Natural killer cell (primary cell): ENCODE measurements at regions not wholly inside any gene's neighbourhood (a gene's known extent, or its start where the extent isn't known, plus 50 kb on each side); places are given as distances from the start of the nearest gene placed in this dataset.
"Not testable (repeated sequence)": the region's sequence is repeated elsewhere in the genome, so short reads cannot be mapped to it uniquely, and the experiment has no call there.

ENCODE experiments used
- ATAC-seq, 3 donors: fragments of 150-1000 bp in 2 of 3; fragments of 200-7000 bp in 1 of 3; cut with Tn5 transposase; 1 replicate in 1 of 3; 2 replicates in 2 of 3; pipeline ENCODE4 v1.10.0; 2021; ENCODE audit warnings: mild to moderate bottlenecking in 2 of 3, moderate library complexity in 2 of 3
- DNase-seq, 2 donors: peaks; one replicate each; pipeline versions ENCODE4 v3.0.0 to v3.0.0-alpha.2; 2013 to 2021; ENCODE audit warnings: mixed read lengths in 1 of 2
- H3K27ac ChIP-seq: one replicate; pipeline ENCODE4 v1.5.1; 2013; ENCODE audit warnings: mild to moderate bottlenecking, low read length
- H3K27me3 ChIP-seq: one replicate; pipeline ENCODE4 v1.6.1; 2013; ENCODE audit warnings: low read length; ENCODE audit not compliant: control insufficient read depth, insufficient read depth
- H3K36me3 ChIP-seq: one replicate; pipeline ENCODE4 v1.6.1; 2013; ENCODE audit warnings: low read length; ENCODE audit not compliant: control insufficient read depth, insufficient read depth
- H3K4me1 ChIP-seq: one replicate; pipeline ENCODE4 v1.6.1; 2013; ENCODE audit warnings: low read length; ENCODE audit not compliant: control insufficient read depth, insufficient read depth
- H3K4me3 ChIP-seq: one replicate; pipeline ENCODE4 v1.5.1; 2013; ENCODE audit warnings: low read length
- H3K9me3 ChIP-seq: one replicate; pipeline ENCODE4 v1.6.1; 2013; ENCODE audit warnings: low read length; ENCODE audit not compliant: control insufficient read depth, insufficient read depth
- H3K27ac Mint-ChIP-seq, 2 donors: one replicate each; pipeline ENCODE4 v1.8.0; 2022; ENCODE audit warnings: mild to moderate bottlenecking in 2 of 2, mixed read lengths in 2 of 2, moderate library complexity in 1 of 2
- H3K27me3 Mint-ChIP-seq, 2 donors: one replicate each; pipeline ENCODE4 v1.8.0; 2022; ENCODE audit warnings: low read depth in 2 of 2, mixed read lengths in 2 of 2
- H3K36me3 Mint-ChIP-seq: one replicate; pipeline ENCODE4 v1.8.0; 2022; ENCODE audit warnings: mixed read lengths
- H3K4me1 Mint-ChIP-seq, 2 donors: one replicate each; pipeline ENCODE4 v1.8.0; 2022; ENCODE audit warnings: mixed read lengths in 2 of 2
- H3K4me3 Mint-ChIP-seq: one replicate; pipeline ENCODE4 v1.8.0; 2022; ENCODE audit warnings: mild to moderate bottlenecking, moderate library complexity, mixed read lengths
- H3K9me3 Mint-ChIP-seq, 2 donors: one replicate each; pipeline ENCODE4 v1.8.0; 2022; ENCODE audit warnings: mixed read lengths in 2 of 2
- CTCF ChIP-seq: fragments of 200-600 bp; IDR thresholded peaks from one replicate; pipeline ENCODE4 v1.8.0; 2022; ENCODE audit warnings: antibody characterized with exemption
- WGBS: methylation state at CpG from one replicate; pipeline ENCODE4 v1.1.7; 2013; ENCODE audit warnings: missing lambda C conversion rate; ENCODE audit not compliant: insufficient coverage; 5-methylcytosine and 5-hydroxymethylcytosine counted together
- intact Hi-C: fragments of 100-400 bp; cut with micrococcal nuclease; formaldehyde crosslinking; loops from one replicate; pipeline ENCODE4 v1.14.2; 2022

GRCh38 chr12:46659824-46660223 is 166.0 kb downstream of the SLC38A4 start:
- H3K36me3 Mint-ChIP-seq, result no peaks in the 10 kb centered on the region
- no peaks in the 10 kb centered on the region for H3K9me3 ChIP-seq
- intact Hi-C loops, result loop anchor here (2.0 to 5.0 kb wide), 4 partner anchors 53 to 393 kb away; partner anchors contain the start of genes SLC38A1 and SLC38A2
- DNase-seq (peak in 1 of 2 donors; percentile 6), ATAC-seq (no peak)
- WGBS, result 6% methylated on average over 4 of the region's 4 CpGs
- TF ChIP-seq CTCF, result no peak
- peaks cover 34 to 42% of the 10 kb centered on the region in 2 donors for H3K4me1 Mint-ChIP-seq
- no peak overlapping the region for H3K4me3 ChIP-seq
- no peaks in the 10 kb centered on the region for H3K36me3 ChIP-seq
- no peak overlapping the region for H3K27ac ChIP-seq
- H3K27me3 Mint-ChIP-seq, result no peaks in the 10 kb centered on the region
- H3K27ac Mint-ChIP-seq, result peak overlapping the region; percentile 55 to 83
- peak overlapping the region; percentile 32 for H3K4me3 Mint-ChIP-seq
- H3K9me3 Mint-ChIP-seq, result no peaks in the 10 kb centered on the region
- H3K27me3 ChIP-seq, result no peaks in the 10 kb centered on the region
- peaks cover 3% of the 10 kb centered on the region for H3K4me1 ChIP-seq

- intact Hi-C loops, result no loop called here
- H3K27ac ChIP-seq, result no peak overlapping the region
- H3K4me3 ChIP-seq, result no peak overlapping the region
- Mint-ChIP-seq H3K36me3 (no peaks in the 10 kb centered on the region), H3K27ac (peak overlapping the region; percentile 55 to 83), H3K27me3 (no peaks in the 10 kb centered on the region), H3K4me1 (peaks cover 28 to 36% of the 10 kb centered on the region in 2 donors), H3K9me3 (no peaks in the 10 kb centered on the region), H3K4me3 (no peak overlapping the region)
- TF ChIP-seq CTCF, result no peak
- H3K9me3 ChIP-seq, result no peaks in the 10 kb centered on the region
- DNase-seq, result no peak
- WGBS, result 97% methylated on average over 9 of the region's 10 CpGs
- ATAC-seq, result no peak
- no peaks in the 10 kb centered on the region for H3K36me3 ChIP-seq
- no peaks in the 10 kb centered on the region for H3K27me3 ChIP-seq
- H3K4me1 ChIP-seq, result peaks cover 3% of the 10 kb centered on the region
Observed at GRCh38 chr12:46659032-46659650, 166.7 kb downstream of the SLC38A4 start.

GRCh38 chr12:46657453-46658411 is 168.1 kb downstream of the SLC38A4 start:
- H3K36me3 ChIP-seq, result no peaks in the 10 kb centered on the region
- no peaks in the 10 kb centered on the region for H3K36me3 Mint-ChIP-seq
- H3K27me3 Mint-ChIP-seq, result no peaks in the 10 kb centered on the region
- no peaks in the 10 kb centered on the region for H3K9me3 Mint-ChIP-seq
- DNase-seq (no peak), ATAC-seq (no peak)
- intact Hi-C loops, result no loop called here
- no peaks in the 10 kb centered on the region for H3K27me3 ChIP-seq
- WGBS, result 89% methylated on average over 2 of the region's 4 CpGs
- no peak overlapping the region for H3K4me3 Mint-ChIP-seq
- H3K27ac Mint-ChIP-seq, result no peak overlapping the region
- H3K4me3 ChIP-seq, result no peak overlapping the region
- H3K27ac ChIP-seq, result no peak overlapping the region
- TF ChIP-seq CTCF, result no peak
- H3K4me1 Mint-ChIP-seq, result peaks cover 33 to 36% of the 10 kb centered on the region in 2 donors
- peaks cover 3% of the 10 kb centered on the region for H3K4me1 ChIP-seq
- no peaks in the 10 kb centered on the region for H3K9me3 ChIP-seq

GRCh38 chr12:46655984-46656383 is 169.8 kb downstream of the SLC38A4 start:
- 95% methylated on average over 3 of the region's 3 CpGs for WGBS
- H3K27ac Mint-ChIP-seq, H3K27me3 ChIP-seq, H3K9me3 Mint-ChIP-seq, H3K9me3 ChIP-seq, H3K36me3 Mint-ChIP-seq, H3K36me3 ChIP-seq, H3K27me3 Mint-ChIP-seq, H3K4me3 ChIP-seq, ATAC-seq, H3K4me3 Mint-ChIP-seq, DNase-seq, H3K27ac ChIP-seq, intact Hi-C loops, H3K4me1 ChIP-seq: not testable (repeated sequence)
- H3K4me1 Mint-ChIP-seq, result peaks cover 25 to 28% of the 10 kb centered on the region in 2 donors
